AG08395 (cell line): ENCODE measurements at regions not wholly inside any gene's neighbourhood (a gene's known extent, or its start where the extent isn't known, plus 50 kb on each side); places are given as distances from the start of the nearest gene placed in this dataset.

Source experiments
- DNase-seq: peaks from one replicate; pipeline ENCODE4 v3.0.0; 2012; ENCODE audit warnings: mixed read lengths, low spot score

DNA sequence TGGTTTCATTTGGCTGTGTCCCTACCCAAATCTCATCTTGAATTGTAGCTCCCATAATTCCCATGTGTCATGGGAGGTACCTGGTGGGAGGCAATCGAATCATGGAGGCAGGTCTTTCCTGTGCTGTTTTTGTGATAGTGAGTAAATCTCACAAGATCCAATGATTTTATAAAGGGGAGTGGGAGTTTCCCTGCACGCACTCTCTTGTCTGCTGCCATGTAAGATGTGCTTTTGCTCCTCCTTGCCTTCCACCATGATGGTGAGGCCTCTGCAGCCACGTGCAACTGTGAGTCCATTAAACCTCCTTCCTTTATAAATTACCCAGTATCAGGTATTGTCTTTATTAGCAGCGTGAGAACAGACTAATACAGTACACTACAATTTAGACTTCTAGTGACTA is 67.5 kb upstream of the LINC01488 start:
- no peak for DNase-seq

- no peak for DNase-seq
Observed at GRCh38 chr11:69414773-69415187, 66.7 kb upstream of the LINC01488 start.

DNA sequence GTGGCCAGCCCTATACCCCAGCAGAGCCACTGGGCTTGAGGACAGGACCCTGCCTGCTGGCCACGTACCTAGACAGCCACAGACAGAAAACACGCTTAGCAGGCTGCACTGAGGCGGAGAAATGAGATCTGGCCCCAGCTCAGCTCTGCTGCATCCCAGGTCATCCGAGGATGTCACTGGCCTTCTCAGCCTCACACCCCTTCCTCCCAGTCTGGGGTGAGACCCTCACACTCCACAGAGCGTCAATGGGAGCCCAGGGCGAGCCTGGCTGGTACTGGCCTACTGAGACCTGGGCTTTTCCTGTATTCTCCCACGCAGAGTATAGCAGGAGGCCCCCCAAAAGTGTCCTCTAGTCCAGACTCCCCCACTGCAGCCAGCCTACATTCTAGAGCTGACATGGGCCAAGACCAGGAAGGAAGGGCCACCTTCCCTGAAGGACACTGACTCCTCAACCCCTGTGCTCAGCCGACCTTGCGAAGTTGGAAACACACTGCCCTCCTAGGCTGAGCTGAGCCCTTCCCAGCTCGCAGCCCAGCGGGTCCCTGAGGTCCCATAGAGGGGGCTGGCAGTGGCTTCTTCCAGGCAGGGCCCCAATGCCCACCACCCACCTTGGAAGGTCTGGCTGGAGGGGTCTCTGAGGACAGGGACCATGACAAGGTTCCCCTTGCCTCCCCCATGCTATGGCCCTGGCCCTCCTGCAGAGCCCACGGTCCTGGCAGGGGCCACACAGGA is 65.9 kb upstream of the LINC01488 start:
- DNase-seq = no peak

- DNase-seq = no peak
Observed at GRCh38 chr11:69416143-69416515, 65.3 kb upstream of the LINC01488 start.

DNA sequence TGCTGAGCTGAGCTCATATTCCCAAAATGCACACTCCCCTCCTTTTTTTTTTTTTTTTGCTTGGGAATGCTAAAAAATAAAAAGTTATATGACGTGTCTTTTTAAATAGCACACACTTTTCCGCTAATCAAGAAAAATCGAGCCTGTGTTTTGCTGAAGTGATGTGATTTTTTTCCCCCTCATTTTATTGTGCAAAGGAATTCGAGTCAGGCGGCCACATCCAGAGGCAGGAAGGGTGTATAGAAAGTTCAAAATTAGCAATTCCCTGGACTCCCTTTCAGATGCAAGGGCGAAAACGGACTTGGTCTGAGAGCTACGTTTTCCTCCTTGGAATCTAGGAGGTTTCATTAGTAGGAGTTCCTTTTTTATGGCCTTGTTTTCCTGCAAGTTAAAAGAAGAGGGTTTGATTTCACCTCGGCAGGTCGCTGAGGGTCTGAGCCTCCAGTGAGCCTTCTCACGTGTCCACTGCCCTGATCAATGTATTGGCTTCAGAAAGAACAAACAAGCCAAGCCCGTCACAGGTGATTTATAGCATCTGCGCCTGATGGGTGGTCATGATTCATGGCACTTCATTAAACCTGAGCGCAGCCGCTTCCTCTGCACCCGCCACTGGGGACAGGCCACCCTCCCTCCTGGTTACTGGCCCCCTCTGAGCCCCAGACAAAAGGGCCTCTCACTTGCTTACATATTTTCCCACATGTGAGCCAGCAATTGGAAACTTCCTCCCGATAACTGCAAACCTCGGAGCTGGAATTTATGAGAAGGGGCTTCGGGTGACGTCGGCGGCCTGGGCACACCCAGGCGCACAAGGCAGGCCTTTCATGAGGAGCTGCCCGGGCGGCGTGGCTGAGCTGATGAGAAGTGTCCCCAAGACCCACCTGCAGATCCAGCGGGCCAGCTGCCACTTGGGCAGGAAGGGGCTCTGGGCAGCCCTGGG is 64.4 kb upstream of the LINC01488 start:
- DNase-seq = no peak

- DNase-seq = no peak
Observed at GRCh38 chr11:69417699-69418085, 63.8 kb upstream of the LINC01488 start.

GRCh38 chr11:69418576-69419296 is 62.7 kb upstream of the LINC01488 start:
- DNase-seq = no peak

DNA sequence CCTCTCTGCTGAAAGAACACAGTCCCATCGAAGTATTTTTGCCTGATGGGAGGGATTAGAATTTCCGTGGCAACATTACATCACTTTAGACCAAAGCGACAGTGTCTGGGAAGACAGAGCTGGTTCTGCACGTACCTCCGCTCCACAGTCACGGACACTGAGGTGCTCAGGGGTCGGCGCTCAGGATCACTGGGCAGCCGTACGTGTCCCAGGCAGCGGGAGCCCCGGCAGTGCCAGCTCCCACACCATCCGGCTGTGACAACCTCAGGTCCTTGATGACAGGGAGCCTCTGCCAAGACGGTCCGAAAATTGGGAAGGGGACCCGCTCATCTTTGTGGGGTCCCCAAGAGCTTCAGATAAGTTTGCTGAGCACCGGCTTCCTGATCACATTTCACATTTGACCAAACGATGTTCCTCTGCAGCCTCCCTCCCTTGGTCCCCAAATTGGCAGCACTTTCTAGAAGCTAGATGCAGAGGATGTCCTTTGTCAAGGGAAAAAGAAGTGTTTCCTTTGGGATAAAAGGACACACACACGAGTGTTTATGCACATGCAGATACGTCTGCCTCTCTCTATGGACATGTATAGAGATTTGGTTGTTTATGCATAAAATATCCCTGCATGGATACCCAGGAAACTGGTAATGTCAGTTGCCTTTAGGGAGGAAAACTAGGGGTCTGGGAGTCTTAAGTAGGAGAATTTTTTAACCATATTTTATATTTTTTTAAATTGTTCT is 61.6 kb upstream of the LINC01488 start:
- peak; percentile 22 for DNase-seq

DNA sequence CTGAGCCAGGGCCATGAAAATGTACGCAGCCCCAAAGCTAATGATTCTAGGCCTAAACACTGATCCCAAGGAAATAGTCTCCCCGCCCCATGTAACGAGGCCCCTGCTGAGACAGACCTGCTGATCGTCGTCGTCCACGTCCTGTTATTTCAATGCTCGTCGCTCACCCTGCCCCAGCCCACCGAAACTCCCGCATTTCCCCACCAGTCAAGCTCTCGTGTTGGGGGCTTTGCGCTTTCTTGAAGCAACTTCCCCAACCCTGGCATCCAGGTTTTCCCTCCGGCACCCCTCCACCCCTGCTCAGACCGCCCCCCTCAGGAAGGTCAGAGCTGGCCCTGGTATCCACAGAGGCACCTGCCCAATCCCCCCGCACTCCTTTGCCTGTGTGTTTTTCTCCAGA is 58.8 kb upstream of the LINC01488 start:
- no peak for DNase-seq

DNA sequence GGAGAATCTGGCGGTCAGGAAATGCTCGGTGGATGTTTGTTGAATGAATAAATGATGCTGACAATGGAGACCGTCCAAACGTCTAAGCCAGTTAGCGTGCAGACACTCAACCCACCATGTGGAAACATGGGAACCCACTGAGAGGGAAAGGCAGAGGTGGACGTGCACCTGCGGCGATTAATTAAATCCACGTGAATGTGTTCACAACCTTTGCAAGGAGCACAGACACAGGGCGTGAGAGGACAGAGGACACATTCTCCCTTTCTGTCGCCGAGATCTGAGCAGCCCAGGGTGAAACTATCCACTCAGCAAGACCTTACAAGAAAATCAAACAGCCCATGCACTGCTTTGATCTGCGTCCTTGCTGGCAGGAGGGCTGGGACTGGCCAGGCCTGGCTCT is 58.3 kb upstream of the LINC01488 start:
- DNase-seq = no peak

- no peak for DNase-seq
Observed at GRCh38 chr11:69423611-69424385, 57.7 kb upstream of the LINC01488 start.

DNA sequence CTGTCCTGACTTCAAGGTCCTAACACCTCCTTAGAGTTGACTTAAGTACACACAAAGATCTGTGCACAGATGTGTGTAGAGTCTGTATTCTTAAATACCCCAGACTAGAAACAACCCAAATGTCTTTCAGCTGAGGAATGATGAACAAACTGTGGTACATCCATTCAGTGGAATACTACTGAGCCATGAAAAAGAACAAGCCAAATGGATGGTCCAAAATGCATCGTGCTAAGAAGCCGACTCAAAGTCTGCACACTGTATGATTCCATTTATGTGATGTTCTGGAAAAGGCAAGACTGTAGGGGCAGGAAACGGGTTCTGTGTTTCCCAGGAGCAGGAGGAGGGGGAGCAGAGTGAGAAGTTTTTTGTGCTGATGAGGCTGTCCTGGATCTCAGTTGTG is 56.7 kb upstream of the LINC01488 start:
- DNase-seq = no peak

DNA sequence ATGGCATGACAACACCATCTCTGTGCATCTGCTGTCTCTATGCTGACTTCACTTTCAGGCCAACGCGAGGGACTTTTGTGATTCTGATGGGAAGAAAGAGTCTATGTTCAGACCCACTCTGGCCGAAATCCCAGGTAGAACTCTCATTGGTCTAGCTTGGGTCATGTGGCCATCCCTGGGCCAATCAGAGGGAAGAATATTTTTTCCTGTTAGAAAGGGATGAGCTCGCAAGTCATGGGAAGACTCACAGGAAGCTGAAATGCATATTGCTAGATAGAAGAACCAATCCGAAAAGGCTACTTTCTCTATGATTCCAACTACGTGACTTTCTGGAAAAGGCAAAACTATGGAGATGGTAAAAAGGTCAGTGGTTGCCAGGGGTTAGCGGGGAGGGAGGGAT is 56.0 kb upstream of the LINC01488 start:
- DNase-seq = no peak

- DNase-seq = no peak
Observed at GRCh38 chr11:69425895-69426544, 55.4 kb upstream of the LINC01488 start.

- DNase-seq = no peak
Observed at GRCh38 chr11:69427337-69427736, 54.1 kb upstream of the LINC01488 start.

DNA sequence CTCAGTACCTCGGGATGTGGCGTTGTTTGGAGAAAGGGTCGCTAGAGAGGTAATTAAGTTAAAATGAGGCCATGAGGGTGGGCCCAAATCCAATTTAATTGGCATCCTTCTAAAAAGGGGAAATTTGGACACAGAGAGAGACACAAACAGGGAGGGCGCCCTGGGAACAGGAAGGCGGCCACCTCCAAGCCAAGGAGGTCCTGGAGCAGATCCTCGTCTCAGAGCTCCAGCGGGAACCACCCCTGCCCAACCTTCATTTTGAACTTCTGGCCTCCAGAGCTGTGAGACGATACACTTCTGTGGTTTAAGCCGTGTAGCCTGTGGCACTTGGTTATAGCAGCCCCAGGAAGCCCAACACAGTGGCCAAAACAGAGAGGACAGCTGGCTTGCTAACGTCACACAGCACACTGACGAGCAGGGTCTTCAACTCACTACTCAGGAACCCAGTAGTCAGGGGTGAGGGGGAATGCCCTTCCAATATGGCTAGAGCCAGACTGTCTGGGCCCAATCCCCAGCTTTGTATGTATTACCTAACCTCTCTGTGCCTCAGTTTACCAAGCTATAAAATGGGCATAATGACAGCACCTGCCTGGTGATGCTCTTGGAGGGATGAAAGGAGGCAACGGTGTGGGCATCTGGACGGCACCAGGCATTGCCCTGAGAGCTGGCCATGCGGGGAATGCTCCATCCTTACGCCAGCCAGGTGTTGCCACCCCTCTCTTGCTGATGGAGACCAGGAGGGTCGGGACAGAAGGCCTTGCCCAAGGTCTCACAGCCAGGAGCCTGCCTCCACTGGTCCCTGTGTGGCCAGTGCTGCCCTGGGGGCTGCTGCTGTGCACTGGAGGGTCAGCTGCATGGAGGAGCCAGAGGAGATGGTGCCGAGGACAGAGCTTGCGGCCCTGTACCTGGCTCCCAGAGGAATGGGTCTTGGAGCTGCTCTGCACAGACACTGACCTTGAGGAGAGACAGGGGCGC is 53.3 kb upstream of the LINC01488 start:
- DNase-seq = no peak

DNA sequence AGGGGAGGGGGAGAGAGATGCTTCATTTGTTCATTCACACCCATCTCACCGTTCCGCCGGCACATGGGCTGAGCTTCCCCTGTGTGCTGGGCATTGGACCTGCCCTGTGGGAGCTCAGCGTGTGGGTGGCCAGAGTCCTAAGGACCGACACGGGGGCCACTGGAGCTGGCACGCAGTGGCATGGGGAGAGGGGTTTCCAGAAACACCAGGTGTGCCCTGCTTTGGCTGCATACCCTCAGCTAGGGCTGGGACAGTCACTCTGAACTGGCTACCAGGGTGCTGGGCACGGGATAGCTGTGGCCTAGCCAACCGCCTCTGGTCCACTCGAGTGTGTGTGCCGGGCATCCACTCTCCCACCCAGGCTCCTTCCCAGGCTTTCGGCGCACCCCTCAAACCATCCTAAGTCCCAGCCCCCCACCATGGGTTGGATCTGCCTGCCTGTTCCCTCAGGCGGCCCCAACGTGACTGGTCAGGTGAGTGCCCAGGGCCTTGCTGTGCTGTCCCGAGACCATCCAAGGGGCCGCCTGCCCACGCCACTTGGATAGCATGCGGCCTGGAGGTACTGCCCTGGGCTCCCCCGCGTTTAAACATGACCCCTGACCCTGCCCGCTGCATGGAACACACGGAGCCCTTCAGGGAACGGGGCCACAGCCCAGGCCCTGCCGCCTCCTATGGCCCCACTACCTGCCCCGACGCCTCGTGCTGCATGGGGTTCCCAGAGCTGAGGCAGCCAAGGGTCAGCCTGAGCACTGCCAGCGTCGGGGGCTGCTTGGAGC is 51.6 kb upstream of the LINC01488 start:
- DNase-seq = no peak

GRCh38 chr11:69430566-69430965 is 50.9 kb upstream of the LINC01488 start:
- DNase-seq = peak; percentile 43

DNA sequence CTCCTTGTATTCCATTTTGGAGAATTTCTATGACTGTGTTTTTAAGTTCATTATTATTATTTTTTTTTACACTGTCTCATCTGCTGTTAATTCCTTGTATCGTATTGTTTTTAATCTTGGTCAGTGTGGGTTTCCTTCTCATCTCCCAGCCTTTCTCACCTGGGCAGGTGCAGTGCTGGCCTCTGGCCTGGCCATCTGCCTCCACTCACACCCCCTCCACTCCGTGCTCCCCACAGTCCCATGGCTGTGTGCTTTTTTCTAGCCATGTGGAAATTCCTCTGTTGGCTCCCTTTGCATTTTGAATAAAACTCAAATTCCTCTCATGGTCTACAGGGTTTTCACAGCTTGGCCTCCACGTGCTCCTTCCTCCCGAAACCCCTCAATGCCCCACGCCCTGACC is 50.3 kb upstream of the LINC01488 start:
- DNase-seq = no peak
